GM23338 (cell line): ENCODE measurements at regions not wholly inside any gene's neighbourhood (a gene's known extent, or its start where the extent isn't known, plus 50 kb on each side); places are given as distances from the start of the nearest gene placed in this dataset.

Source experiments
- ATAC-seq: fragments of 200-7000 bp; cut with Tn5 transposase; 3 replicates; pipeline ENCODE4 v1.9.1; 2020
- DNase-seq: peaks from one replicate; pipeline ENCODE4 v3.0.0-alpha.2; 2015; ENCODE audit warnings: low spot score
- H2AFZ ChIP-seq: fragments of 200-600 bp; sonication (generic); 2 replicates; pipeline ENCODE4 v1.8.0; 2016; ENCODE audit warnings: antibody characterized with exemption, mild to moderate bottlenecking, moderate library complexity
- H3F3A ChIP-seq: fragments of 200-600 bp; sonication (generic); replicated peaks from 2 replicates; pipeline ENCODE4 v1.8.0; 2017; ENCODE audit warnings: antibody characterized with exemption, mixed run types, low read depth
- H3K27ac ChIP-seq: fragments of 200-600 bp; sonication (generic); 2 replicates; pipeline ENCODE4 v1.6.1; 2016; ENCODE audit warnings: low read depth
- H3K27me3 ChIP-seq: fragments of 200-600 bp; sonication (generic); 2 replicates; pipeline ENCODE4 v1.8.0; 2016; ENCODE audit warnings: mild to moderate bottlenecking, mixed run types, moderate library complexity; ENCODE audit not compliant: insufficient read depth
- H3K36me3 ChIP-seq: fragments of 200-600 bp; sonication (generic); 2 replicates; pipeline ENCODE4 v1.8.0; 2016; ENCODE audit warnings: mild to moderate bottlenecking; ENCODE audit not compliant: insufficient read depth
- H3K4me1 ChIP-seq: fragments of 200-600 bp; sonication (generic); 2 replicates; pipeline ENCODE4 v1.8.0; 2016; ENCODE audit warnings: mild to moderate bottlenecking, moderate library complexity; ENCODE audit not compliant: insufficient read depth
- H3K4me2 ChIP-seq: fragments of 200-600 bp; sonication (generic); 2 replicates; pipeline ENCODE4 v1.7.1; 2017; ENCODE audit warnings: mixed run types
- H3K4me3 ChIP-seq: fragments of 200-600 bp; sonication (generic); 2 replicates; pipeline ENCODE4 v1.6.1; 2016; ENCODE audit warnings: mixed run types
- H3K79me2 ChIP-seq: fragments of 200-600 bp; sonication (generic); replicated peaks from 2 replicates; pipeline ENCODE4 v1.8.0; 2017; ENCODE audit warnings: mild to moderate bottlenecking; ENCODE audit not compliant: insufficient read depth
- H3K9me2 ChIP-seq: fragments of 200-600 bp; sonication (generic); 2 replicates; pipeline ENCODE4 v1.8.0; 2017; ENCODE audit not compliant: insufficient read depth
- H4K20me1 ChIP-seq: fragments of 200-600 bp; sonication (generic); replicated peaks from 2 replicates; pipeline ENCODE4 v1.8.0; 2017; ENCODE audit warnings: mild to moderate bottlenecking; ENCODE audit not compliant: insufficient read depth
- H3K27ac Mint-ChIP-seq: 2 replicates; pipeline ENCODE4 v1.8.0; 2020; ENCODE audit warnings: inconsistent platforms, mild to moderate bottlenecking, moderate library complexity, mixed read lengths
- H3K27me3 Mint-ChIP-seq: 3 replicates; pipeline ENCODE4 v1.8.0; 2022; ENCODE audit warnings: low read depth, mild to moderate bottlenecking, moderate library complexity, mixed read lengths, inconsistent platforms; ENCODE audit not compliant: insufficient read depth, poor library complexity
- H3K36me3 Mint-ChIP-seq: 3 replicates; pipeline ENCODE4 v1.8.0; 2021; ENCODE audit warnings: low read depth, mild to moderate bottlenecking, inconsistent platforms, moderate library complexity, mixed read lengths
- H3K4me1 Mint-ChIP-seq: 3 replicates; pipeline ENCODE4 v1.8.0; 2020; ENCODE audit warnings: mild to moderate bottlenecking, inconsistent platforms, mixed read lengths
- H3K4me3 Mint-ChIP-seq: 3 replicates; pipeline ENCODE4 v1.8.0; 2021; ENCODE audit warnings: moderate library complexity, mild to moderate bottlenecking, inconsistent platforms, mixed read lengths
- H3K9me3 Mint-ChIP-seq: 3 replicates; pipeline ENCODE4 v1.8.0; 2020; ENCODE audit warnings: moderate library complexity, mild to moderate bottlenecking, inconsistent platforms, mixed read lengths
- CREB1 ChIP-seq: fragments of 250-450 bp; sonication (Bioruptor Pico); IDR thresholded peaks from 2 replicates; pipeline ENCODE4 v1.5.0; 2020; ENCODE audit warnings: low read depth, mild to moderate bottlenecking, moderate library complexity
- CTCF ChIP-seq, 2 experiments: fragments of 200-600 bp in 1 of 2; sonication (generic) in 1 of 2; conservative IDR thresholded peaks; 2 replicates each; pipeline versions ENCODE4 v1.5.1 to v1.6.1; 2016 to 2017; ENCODE audit warnings: antibody characterized with exemption in 2 of 2, low read depth in 2 of 2, mild to moderate bottlenecking in 2 of 2, moderate library complexity in 1 of 2
- ETS1 ChIP-seq: IDR thresholded peaks from 2 replicates; pipeline ENCODE4 v1.6.1; 2016; ENCODE audit warnings: antibody characterized with exemption
- EZH2 ChIP-seq: fragments of 200-600 bp; sonication (generic); IDR thresholded peaks from one replicate; pipeline ENCODE4 v1.8.0; 2017; ENCODE audit warnings: antibody characterized with exemption, mild to moderate bottlenecking, low read depth; ENCODE audit not compliant: unreplicated experiment
- EZH2phosphoT487 ChIP-seq: fragments of 200-600 bp; sonication (generic); IDR thresholded peaks from one replicate; pipeline ENCODE4 v1.8.1; 2018; ENCODE audit warnings: antibody characterized with exemption; ENCODE audit not compliant: unreplicated experiment
- JUNB ChIP-seq: IDR thresholded peaks from one replicate; pipeline ENCODE4 v1.6.1; 2016; ENCODE audit warnings: antibody characterized with exemption; ENCODE audit not compliant: unreplicated experiment
- NANOG ChIP-seq: IDR thresholded peaks from 2 replicates; pipeline ENCODE4 v1.6.1; 2016; ENCODE audit warnings: antibody characterized with exemption, borderline replicate concordance
- POLR2AphosphoS5 ChIP-seq: IDR thresholded peaks from 2 replicates; pipeline ENCODE4 v1.6.1; 2016; ENCODE audit warnings: antibody characterized with exemption, low read depth
- REST ChIP-seq: IDR thresholded peaks from one replicate; pipeline ENCODE4 v1.6.1; 2018; ENCODE audit warnings: antibody characterized with exemption; ENCODE audit not compliant: unreplicated experiment
- STAT1 ChIP-seq: IDR thresholded peaks from one replicate; pipeline ENCODE4 v1.6.1; 2016; ENCODE audit warnings: antibody characterized with exemption; ENCODE audit not compliant: unreplicated experiment
- ZNF114 ChIP-seq: fragments of 250-450 bp; sonication (Bioruptor Pico); IDR thresholded peaks from 2 replicates; pipeline ENCODE4 v1.5.0; 2020; ENCODE audit warnings: mild to moderate bottlenecking, moderate library complexity
- ZNF331 ChIP-seq: fragments of 250-450 bp; sonication (Bioruptor Pico); IDR thresholded peaks from 2 replicates; pipeline ENCODE4 v1.5.0; 2020; ENCODE audit warnings: low read depth, mild to moderate bottlenecking, moderate library complexity
- ZNF462 ChIP-seq: fragments of 250-450 bp; sonication (Bioruptor Pico); IDR thresholded peaks from 2 replicates; pipeline ENCODE4 v1.5.0; 2020; ENCODE audit warnings: mild to moderate bottlenecking, moderate library complexity

GRCh38 chr1:113018911-113019310 lies 54.1 kb upstream of the LRIG2 start:
- H3K4me3 Mint-ChIP-seq, result no peak overlapping the region
- peaks cover 5% of the 10 kb centered on the region for H3K4me1 ChIP-seq
- peaks cover 8% of the 10 kb centered on the region for H3K4me1 Mint-ChIP-seq
- H3K9me2 ChIP-seq, result no peaks in the 10 kb centered on the region
- H3K27me3 Mint-ChIP-seq, result peaks cover 2% of the 10 kb centered on the region
- DNase-seq (no peak), ATAC-seq (no peak)
- no peaks in the 10 kb centered on the region for H3K9me3 Mint-ChIP-seq
- no peak overlapping the region for H3K4me3 ChIP-seq
- H3K27ac ChIP-seq, result no peak overlapping the region
- TF ChIP-seq REST (no peak), ZNF114 (CRISPR knock-in tag) (no peak), STAT1 (no peak), EZH2 (no peak), NANOG (no peak), POLR2AphosphoS5 (no peak), ZNF462 (CRISPR knock-in tag) (no peak), CREB1 (CRISPR knock-in tag) (no peak), ETS1 (no peak), CTCF (conservative IDR thresholded peaks at IDR 0.05; ENCODE audit: low read depth in 2 of 2) (no peak), EZH2phosphoT487 (no peak), JUNB (no peak), ZNF331 (CRISPR knock-in tag) (no peak)
- H3K36me3 ChIP-seq, result peaks cover 2% of the 10 kb centered on the region; the same call in 1 of the 2 replicates
- no peaks in the 10 kb centered on the region for H4K20me1 ChIP-seq
- peaks cover 2% of the 10 kb centered on the region for H3K36me3 Mint-ChIP-seq
- no peaks in the 10 kb centered on the region; the same call in 1 of the 2 replicates for H3F3A ChIP-seq
- H3K27ac Mint-ChIP-seq, result no peak overlapping the region
- H3K4me2 ChIP-seq, result no peak overlapping the region
- H3K79me2 ChIP-seq, result no peaks in the 10 kb centered on the region
- H2AFZ ChIP-seq, result no peak overlapping the region
- no peaks in the 10 kb centered on the region for H3K27me3 ChIP-seq
